B cell (primary cell): ENCODE measurements at regions not wholly inside any gene's neighbourhood (a gene's known extent, or its start where the extent isn't known, plus 50 kb on each side); places are given as distances from the start of the nearest gene placed in this dataset.

ENCODE experiments used
- CTCF ChIP-seq: fragments of 200-600 bp; IDR thresholded peaks from one replicate; pipeline ENCODE4 v1.8.0; 2022; ENCODE audit warnings: antibody characterized with exemption, mild to moderate bottlenecking
- EZH2 ChIP-seq: IDR thresholded peaks from 2 replicates; pipeline ENCODE4 v1.6.1; 2012; ENCODE audit warnings: borderline replicate concordance, low read depth, mild to moderate bottlenecking, moderate library complexity, low read length; ENCODE audit not compliant: insufficient read depth, poor library complexity, severe bottlenecking

- TF ChIP-seq CTCF = no peak
- TF ChIP-seq EZH2 = no peak
These were observed 398.7 kb downstream of the PLPP3 start for GRCh38 chr1:56180520-56181190.
